Gastroesophageal sphincter (tissue), 3 donors: ENCODE measurements at regions not wholly inside any gene's neighbourhood (a gene's known extent, or its start where the extent isn't known, plus 50 kb on each side); places are given as distances from the start of the nearest gene placed in this dataset.

Experiments
- CTCF ChIP-seq, 4 experiments: fragments of 200-600 bp in 2 of 4; fragments of 450-650 bp in 2 of 4; sonication (generic) in 1 of 4; IDR thresholded peaks; one replicate each; pipeline ENCODE4 v1.5.1; 2017 to 2019; ENCODE audit warnings: antibody characterized with exemption in 4 of 4, mild to moderate bottlenecking in 2 of 4, moderate library complexity in 2 of 4
- POLR2A ChIP-seq, 2 donors: fragments of 450-650 bp; IDR thresholded peaks; one replicate each; pipeline ENCODE4 v1.6.1; 2017; ENCODE audit warnings: antibody characterized with exemption in 2 of 2, mild to moderate bottlenecking in 2 of 2, moderate library complexity in 1 of 2

- TF ChIP-seq CTCF (IDR thresholded peaks at IDR 0.05) (no peak), POLR2A (IDR thresholded peaks at IDR 0.05) (no peak)
Observed at GRCh38 chr9:32218100-32218767, 166.2 kb upstream of the ACO1 start.
